Spleen (tissue), 7 donors: ENCODE measurements at regions not wholly inside any gene's neighbourhood (a gene's known extent, or its start where the extent isn't known, plus 50 kb on each side); places are given as distances from the start of the nearest gene placed in this dataset.
"Not testable (repeated sequence)": the region's sequence is repeated elsewhere in the genome, so short reads cannot be mapped to it uniquely, and the experiment has no call there.

Source experiments
- CTCF ChIP-seq, 11 experiments: fragments of 200-600 bp in 7 of 11; fragments of 450-650 bp in 4 of 11; sonication (generic) in 4 of 11; IDR thresholded peaks in 8 of 11; conservative IDR thresholded peaks in 3 of 11; 1 replicate in 7 of 11; 2 replicates in 4 of 11; pipeline versions ENCODE4 v1.4.0 to v1.8.0; 2016 to 2021; ENCODE audit warnings: antibody characterized with exemption in 11 of 11, inconsistent platforms in 4 of 11, mild to moderate bottlenecking in 1 of 11
- POLR2A ChIP-seq, 3 donors: fragments of 450-650 bp; IDR thresholded peaks; one replicate each; pipeline ENCODE4 v1.5.1; 2017; ENCODE audit warnings: antibody characterized with exemption in 3 of 3, mild to moderate bottlenecking in 1 of 3
- POLR2AphosphoS5 ChIP-seq, 3 donors: sonication (generic); formaldehyde crosslinking; IDR thresholded peaks; one replicate each; pipeline ENCODE4 v1.5.1; 2017; ENCODE audit warnings: antibody characterized with exemption in 3 of 3
- donor health status: DM: no; HTN: no; CAD: no; lungs with moderate emphysema.
- donor health status: DM: no; HTN: no; CAD: no.
- donor health status: DM: no; HTN: no; CAD: no.

- not testable (repeated sequence) for TF ChIP-seq CTCF (IDR thresholded peaks at IDR 0.05 in 8 of 11, conservative IDR thresholded peaks at IDR 0.05 in 3 of 11); POLR2A (IDR thresholded peaks at IDR 0.05); POLR2AphosphoS5 (IDR thresholded peaks at IDR 0.05)
Measured at GRCh38 chr9:43089337-43089736, 905.9 kb downstream of the SPATA31A6 start.
